GM19452 (cell line): ENCODE measurements at regions not wholly inside any gene's neighbourhood (a gene's known extent, or its start where the extent isn't known, plus 50 kb on each side); places are given as distances from the start of the nearest gene placed in this dataset.
A peak's percentile ranks its signal among the peaks of the same experiment; 100 is the strongest.
"Not testable (repeated sequence)": the region's sequence is repeated elsewhere in the genome, so short reads cannot be mapped to it uniquely, and the experiment has no call there.

Experiments used
- ATAC-seq: cut with Tn5 transposase; IDR thresholded peaks from one replicate; pipeline ENCODE4 v1.9.1; 2021; ENCODE audit not compliant: unreplicated experiment

DNA sequence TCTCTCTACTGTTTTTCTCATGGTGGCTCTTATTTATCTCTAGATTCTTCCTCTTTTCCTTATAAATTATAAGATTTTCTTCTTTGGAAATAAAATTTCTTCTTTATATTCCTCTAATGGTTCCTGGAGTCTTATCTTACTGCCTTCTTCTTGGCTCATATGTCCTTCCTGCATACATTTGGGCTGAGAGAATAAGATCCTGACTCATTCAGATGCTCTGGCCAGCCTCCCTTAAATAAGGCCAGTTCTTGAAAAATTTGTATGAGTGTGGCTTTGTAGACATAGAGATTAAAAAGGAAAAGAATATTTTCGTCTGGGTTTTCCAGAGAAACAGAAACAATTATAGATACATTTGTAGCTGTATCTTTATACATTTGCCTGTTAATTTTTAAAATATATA is 411.3 kb downstream of the KIF20B start:
- ATAC-seq: no peak

DNA sequence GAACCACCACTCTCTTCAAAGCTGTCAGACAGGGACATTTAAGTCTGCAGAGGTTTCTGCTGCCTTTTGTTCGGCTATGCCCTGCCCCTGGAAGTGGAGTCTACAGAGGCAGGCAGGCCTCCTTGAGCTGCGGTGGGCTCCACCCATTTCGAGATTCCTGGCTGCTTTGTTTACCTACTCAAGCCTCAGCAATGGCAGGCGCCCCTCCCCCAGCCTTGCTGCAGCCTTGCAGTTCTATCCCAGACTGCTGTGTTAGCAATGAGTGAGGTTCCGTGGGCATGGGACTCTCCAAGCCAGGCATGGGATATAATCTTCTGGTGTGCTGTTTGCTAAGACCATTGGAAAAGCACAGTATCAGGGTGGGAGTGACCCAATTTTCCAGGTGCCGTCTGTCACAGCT is 417.2 kb downstream of the KIF20B start:
- not testable (repeated sequence) for ATAC-seq

DNA sequence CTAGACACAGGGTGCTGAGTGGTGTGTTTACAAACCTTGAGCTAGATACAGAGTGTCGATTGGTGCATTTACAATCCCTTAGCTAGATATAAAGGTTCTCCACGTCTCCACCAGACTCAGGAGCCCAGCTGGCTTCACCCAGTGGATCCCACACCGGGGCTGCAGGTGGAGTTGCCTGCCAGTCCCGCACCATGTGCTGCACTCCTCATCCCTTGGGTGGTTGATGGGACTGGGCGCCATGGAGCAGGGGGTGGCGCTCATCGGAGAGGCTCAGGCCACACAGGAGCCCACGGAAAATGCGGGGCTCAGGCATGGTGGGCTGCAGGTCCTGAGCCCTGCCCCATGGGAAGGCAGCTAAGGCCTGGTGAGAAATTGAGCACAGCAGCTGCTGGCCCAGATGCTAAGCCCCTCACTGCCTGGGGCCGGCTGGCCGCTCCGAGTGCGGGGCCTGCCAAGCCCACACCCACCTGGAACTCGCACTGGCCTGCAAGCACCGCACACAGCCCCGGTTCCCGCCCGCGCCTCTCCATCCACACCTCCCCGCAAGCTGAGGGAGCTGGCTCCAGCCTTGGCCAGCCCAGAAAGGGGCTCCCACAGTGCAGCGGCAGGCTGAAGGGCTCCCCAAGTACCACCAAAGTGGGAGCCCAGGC is 418.4 kb downstream of the KIF20B start:
- not testable (repeated sequence) for ATAC-seq

DNA sequence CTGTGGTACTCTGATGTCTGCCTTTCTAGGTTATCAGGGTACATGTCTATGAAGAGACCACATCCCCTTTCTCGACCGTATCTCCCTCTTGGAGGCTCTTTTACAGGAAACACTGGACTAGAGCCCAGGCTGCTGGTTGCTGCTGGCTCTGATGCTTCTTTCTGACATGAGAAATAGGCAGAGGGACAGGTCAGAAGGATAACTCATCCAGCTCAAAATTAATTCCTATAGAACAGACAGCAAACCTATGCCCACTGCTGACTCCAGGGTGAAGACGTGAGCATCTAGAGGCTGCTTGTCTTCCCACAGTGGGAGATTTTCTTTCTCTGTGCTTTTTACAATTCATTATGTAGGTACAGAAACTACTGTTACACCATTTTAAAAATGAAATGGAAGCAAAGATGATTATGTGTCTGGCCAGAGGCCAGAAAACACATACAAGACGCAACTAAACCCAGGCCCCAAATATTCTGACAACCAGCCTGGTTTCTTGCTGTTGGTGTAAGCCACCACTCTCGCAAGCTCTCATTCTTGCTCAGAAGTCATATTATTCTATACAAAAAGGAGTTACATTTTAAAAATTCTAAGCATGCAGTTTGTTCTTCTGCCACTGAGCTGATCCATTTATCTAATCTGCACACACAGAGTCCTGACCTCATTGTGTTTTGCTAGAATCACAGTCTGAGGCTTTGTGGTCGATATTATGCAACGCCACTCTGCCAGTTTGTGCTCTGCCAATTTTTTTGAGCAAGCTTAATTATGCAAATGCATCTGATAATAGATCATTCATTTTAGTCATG is 424.3 kb downstream of the KIF20B start:
- ATAC-seq: no peak

GRCh38 chr10:90126256-90126595 is 424.8 kb downstream of the KIF20B start:
- no peak for ATAC-seq

DNA sequence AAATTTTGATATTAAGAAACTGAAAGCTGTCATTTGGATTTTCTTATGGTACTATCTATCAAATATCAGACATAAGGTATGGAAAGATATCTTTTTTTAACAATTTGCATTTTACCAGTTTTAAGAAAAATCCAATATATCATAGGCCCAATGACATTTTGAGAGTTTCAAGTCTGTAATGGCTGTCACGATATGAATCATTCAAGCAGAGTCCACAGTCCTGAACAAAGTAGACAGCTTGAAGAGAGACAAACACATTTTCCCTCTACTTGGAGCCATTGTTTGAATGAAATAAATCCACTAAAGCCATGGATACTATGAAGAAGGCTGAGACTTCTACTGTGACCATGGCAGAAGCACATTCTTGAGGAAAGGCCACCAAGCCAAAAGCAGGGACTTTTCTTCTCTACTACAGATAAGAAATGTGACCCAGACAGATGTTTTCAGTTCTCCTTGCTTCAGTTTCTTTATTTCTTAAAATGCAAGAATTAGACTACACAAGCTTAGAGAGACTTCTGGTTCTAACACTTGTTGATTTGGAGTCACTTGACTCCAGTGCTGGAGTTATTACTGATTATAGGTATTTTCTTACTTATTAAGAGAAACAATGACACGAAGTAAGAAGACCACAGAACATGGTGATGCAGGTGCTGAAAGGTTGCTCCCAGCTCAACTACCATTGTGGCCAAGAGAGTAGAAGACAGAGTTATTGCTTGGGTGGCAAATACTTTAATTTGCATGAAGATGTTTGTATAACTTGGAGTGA is 429.1 kb downstream of the KIF20B start:
- ATAC-seq: peak; percentile 71

DNA sequence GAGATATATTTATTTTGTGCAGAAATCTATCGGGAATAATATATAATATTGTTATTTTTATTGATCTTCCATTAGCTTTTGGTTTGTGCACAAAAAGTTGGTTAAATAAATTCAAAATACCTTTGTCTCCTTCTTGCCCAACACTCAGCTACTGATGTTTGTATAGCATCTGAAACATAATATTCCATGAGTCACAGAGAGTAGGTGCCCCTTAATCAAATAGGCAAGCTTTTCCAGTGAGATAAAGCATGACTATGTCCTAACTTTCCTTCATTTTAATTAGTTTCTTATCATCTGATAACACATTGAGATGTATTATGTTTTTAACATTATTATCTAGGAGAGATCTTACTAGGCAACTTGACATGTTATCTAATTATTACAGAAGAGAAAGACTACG is 432.2 kb downstream of the KIF20B start:
- no peak for ATAC-seq

DNA sequence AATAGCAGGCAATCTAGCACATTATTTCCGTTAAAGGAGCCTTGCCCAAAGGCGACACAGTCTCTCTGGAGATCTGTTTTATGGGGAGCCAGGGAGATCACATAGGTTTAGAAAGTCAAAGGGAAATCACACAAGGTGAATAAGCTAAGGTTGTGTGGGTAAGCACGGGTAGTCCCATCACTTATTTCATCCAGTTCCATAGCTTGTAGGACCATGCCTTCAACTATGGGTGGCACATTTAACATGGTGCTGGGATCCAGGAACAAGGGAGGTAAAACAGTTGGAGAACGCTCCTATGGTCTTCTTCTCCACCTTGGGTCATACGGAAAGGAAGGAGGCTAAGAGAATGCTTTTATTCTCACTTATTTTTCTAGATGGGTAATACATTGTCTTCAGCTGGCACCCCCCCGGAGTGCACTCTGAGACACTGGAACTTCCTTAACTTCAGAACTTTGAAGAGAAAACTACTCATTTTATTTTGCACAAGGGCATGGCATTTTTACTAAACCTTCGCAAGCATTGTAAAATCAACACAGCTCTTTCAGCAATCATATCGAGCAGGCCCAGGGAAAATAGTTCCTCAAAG is 435.4 kb downstream of the KIF20B start:
- ATAC-seq: no peak

DNA sequence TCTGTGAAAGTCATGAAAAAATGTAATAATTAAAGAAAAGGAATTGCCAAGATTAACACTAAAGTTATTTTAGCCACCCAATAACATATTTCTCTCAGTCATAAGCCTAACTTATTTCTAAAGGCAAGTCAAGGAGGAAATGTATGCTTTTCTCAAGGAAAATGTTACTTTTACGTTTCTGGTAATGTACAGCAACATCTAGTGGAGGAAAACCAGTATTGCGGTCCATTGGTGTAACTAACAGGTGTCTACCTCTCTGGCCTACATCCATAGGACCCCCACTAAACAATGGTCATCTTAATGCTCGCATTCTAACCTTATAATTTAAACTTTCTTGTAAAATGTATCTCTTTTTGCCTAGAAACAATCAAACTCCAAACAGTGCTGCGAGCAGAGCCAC is 437.5 kb downstream of the KIF20B start:
- no peak for ATAC-seq

GRCh38 chr10:90141791-90142190 is 440.4 kb downstream of the KIF20B start:
- no peak for ATAC-seq

- ATAC-seq: no peak
Measured at GRCh38 chr10:90143937-90144336, 442.5 kb downstream of the KIF20B start.

GRCh38 chr10:90148116-90148855 is 446.9 kb downstream of the KIF20B start:
- ATAC-seq: no peak

- ATAC-seq: no peak
Measured at GRCh38 chr10:90149563-90149962, 448.2 kb downstream of the KIF20B start.

DNA sequence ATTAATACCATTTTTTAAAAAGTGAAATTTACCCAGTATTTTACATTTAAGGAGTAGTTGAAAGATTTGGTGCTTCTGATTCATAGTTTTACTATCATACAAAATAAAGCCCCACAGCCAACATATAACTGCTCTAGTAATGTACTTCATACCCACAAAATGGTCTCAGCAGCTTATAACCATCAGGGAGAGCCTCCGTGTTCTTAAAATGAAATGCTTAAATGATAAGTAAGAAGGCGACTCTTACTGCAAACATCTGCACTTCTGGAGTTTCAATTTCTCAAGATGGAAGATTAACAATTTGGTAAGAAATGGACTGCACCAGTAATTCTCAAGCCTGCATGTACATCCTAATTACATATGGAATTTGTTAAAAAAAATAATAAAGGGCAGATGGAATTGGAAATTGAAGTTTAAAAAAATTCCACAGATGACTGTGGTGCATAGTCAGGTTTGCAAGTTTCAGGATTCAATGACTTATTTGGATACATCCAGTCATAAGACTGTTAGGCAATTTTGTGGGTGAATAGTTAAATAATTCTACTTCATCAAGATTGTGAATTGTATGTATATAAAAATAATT is 461.0 kb downstream of the KIF20B start:
- no peak for ATAC-seq

DNA sequence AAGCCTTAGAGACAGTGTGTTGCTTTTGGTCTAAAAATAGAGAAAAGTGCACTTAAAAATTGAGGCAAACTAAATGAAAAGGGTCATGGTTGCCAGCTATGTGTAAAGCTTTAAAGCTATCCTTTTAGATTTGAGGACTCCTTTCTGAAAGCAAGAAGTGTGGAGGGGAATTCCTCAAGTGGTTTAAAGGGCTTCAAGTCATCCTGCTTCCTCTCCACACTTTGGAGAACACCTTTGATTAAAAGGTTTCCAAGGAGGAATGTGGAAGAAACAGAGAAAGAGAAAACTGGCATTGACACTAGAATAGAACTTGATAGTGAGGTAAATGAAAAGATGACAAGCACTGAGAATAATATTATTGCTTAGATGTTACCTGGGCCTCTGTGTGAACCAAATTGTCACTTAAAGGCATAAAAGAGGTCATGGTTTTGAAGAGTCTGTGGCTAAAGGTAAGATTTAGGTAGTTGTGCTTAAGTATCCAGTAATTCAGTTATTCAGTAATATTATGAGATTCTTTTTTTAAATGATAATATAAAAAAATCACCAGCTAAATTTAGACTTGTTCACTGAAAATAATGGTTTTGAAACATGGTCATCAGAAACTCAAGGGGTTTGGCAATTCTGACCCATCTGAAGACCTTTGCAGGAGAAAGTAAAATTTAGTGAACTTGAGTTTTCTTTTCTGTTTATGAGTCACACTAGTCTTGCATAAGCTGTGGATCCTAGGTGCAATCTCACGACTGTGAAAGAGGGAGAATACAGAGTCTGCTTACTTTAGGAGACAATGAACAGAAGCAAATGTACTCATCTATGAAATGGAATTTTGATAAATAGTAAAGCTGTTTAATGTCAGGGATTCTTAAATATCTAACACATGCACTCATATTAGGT is 466.0 kb downstream of the KIF20B start:
- ATAC-seq: peak; percentile 61

DNA sequence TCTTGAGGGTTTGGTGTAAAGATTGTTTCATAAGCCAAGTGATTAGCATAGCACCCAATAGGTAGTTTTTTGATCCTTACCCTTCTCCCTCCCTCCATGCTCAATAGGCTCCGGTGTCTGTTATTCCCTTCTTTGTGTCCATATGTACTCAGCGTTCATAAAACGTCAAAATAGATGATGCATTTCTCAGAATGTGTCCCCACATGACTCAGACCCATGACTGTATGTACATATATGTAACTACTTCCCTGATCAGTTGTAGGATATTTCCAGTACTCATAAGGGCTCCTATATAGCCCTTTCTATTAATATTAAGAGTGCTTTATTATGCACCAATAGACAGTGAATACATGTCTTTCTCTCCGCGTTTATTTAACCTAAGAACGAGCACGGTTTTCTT is 466.9 kb downstream of the KIF20B start:
- ATAC-seq: no peak

DNA sequence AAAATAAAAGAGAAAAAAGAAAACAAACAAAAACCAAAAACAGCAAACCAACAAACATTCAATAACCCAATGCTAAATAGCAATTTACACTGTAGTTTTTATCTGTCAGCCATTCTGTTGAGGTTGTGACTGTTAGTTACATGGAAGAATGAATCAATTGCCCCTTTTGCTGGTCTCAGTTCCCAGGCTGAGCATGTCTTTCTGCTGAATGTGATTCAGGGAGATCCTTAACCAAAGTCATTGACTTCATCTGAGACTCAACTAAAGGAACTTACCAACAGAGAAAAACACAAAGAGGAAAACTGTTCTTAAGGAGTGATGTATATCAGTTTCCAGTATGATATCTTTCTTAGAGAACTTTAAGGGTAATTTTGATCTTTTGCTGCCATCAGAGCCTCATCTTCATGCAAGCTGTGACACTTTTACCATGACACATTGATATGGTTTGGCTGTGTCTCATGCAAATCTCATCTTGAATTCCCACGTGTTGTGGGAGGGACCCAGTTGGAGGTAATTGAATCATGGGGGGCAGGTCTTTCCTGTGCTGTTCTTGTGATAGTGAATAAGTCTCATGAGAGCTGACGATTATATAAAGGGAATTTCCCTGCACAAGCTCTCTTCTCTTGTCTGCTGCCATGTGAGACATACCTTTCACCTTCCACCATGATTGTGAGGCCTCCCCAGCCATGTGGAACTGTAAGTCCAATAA is 469.8 kb downstream of the KIF20B start:
- no peak for ATAC-seq

DNA sequence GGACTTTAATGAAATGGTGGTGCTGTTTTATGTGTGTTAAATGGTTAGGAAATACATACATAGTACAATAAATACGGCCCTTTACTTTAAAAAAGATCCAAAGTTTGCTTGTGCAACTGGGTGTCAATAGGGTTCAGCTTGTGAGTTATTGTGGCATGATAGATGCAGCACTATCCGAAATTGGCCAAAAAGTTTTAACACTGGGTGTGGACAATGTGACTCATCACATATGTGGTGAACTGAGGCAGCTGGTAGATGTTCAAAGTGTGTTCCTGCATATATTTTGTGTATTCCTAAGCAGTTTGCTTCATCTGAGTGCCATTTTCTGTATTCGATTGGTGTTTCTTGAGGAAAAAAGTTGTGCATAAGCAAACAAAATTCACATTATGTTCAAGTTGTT is 473.1 kb downstream of the KIF20B start:
- no peak for ATAC-seq

DNA sequence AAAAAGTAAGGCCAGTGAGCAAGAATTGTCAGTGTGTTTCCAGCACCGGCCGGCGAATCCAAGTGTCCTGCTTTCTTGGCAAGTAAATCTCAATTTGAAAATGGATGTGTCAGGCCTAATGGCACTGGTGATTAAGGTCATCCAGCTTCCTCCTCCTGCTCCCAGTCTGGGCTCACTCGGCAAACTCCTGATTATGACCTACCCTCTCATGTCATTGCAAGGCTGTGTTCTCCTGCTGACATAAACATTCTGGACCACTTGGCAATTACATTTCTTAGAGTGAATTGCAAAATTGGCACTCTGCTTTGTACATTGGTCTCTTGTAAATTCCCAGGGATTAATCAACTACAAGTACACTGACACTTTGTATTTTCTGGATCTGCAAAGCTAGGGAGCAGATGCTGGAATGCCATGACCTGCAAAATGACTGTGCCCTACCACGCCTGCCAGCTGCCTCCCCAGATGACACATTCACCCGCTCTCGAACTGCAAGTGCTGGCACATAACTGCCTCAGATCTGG is 473.8 kb downstream of the KIF20B start:
- no peak for ATAC-seq
